ENCODE measurements at regions not wholly inside any gene's neighbourhood (a gene's known extent, or its start where the extent isn't known, plus 50 kb on each side); places are given as distances from the start of the nearest gene placed in this dataset.

- no peaks in the 10 kb centered on the region for H4K20me1 ChIP-seq (ENCODE audit: insufficient read depth, low read length, poor library complexity, severe bottlenecking)
- H3K4me2 ChIP-seq (ENCODE audit: low read depth, low read length, poor library complexity, severe bottlenecking), result no peak overlapping the region
- no peaks in the 10 kb centered on the region for H3K9me2 ChIP-seq (replicated peaks; ENCODE audit: low read depth, low read length)
- peaks cover 27% of the 10 kb centered on the region for H3K4me1 ChIP-seq (ENCODE audit: insufficient read depth, low read length, poor library complexity, severe bottlenecking)
- H3K79me2 ChIP-seq (ENCODE audit: insufficient read depth, low read length), result no peaks in the 10 kb centered on the region
- H3F3A ChIP-seq (ENCODE audit: low read depth), result no peaks in the 10 kb centered on the region
- no peak overlapping the region for H3K4me3 ChIP-seq (ENCODE audit: low read length, poor library complexity, severe bottlenecking)
- TF ChIP-seq EZH2phosphoT487 (IDR thresholded peaks at IDR 0.05; ENCODE audit: borderline replicate concordance), result no peak
- TF ChIP-seq, protein P1, sequence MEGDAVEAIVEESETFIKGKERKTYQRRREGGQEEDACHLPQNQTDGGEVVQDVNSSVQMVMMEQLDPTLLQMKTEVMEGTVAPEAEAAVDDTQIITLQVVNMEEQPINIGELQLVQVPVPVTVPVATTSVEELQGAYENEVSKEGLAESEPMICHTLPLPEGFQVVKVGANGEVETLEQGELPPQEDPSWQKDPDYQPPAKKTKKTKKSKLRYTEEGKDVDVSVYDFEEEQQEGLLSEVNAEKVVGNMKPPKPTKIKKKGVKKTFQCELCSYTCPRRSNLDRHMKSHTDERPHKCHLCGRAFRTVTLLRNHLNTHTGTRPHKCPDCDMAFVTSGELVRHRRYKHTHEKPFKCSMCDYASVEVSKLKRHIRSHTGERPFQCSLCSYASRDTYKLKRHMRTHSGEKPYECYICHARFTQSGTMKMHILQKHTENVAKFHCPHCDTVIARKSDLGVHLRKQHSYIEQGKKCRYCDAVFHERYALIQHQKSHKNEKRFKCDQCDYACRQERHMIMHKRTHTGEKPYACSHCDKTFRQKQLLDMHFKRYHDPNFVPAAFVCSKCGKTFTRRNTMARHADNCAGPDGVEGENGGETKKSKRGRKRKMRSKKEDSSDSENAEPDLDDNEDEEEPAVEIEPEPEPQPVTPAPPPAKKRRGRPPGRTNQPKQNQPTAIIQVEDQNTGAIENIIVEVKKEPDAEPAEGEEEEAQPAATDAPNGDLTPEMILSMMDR (conservative IDR thresholded peaks at IDR 0.05; ENCODE audit: low read length), result no peak
- no peaks in the 10 kb centered on the region for H3K9me3 ChIP-seq (ENCODE audit: insufficient read depth, low read depth, low read length)
- no peak overlapping the region for H2AFZ ChIP-seq (ENCODE audit: low read length)
- no peaks in the 10 kb centered on the region for H3K36me3 ChIP-seq (ENCODE audit: insufficient read depth, low read length)
- H3K9ac ChIP-seq (ENCODE audit: low read depth, low read length, poor library complexity, severe bottlenecking), result no peak overlapping the region
- no peaks in the 10 kb centered on the region for H3K27me3 ChIP-seq (ENCODE audit: insufficient read depth, low read length, poor library complexity, severe bottlenecking)
Observed at GRCh38 chr12:28068467-28068866, 95.9 kb upstream of the PTHLH start.

- Histone ChIP-seq H3K9me3 (ENCODE audit: insufficient read depth, low read depth, low read length) (peaks cover 13% of the 10 kb centered on the region), H3K79me2 (ENCODE audit: insufficient read depth, low read length) (no peaks in the 10 kb centered on the region), H3K4me3 (ENCODE audit: low read length, poor library complexity, severe bottlenecking) (no peak overlapping the region), H3K27me3 (ENCODE audit: insufficient read depth, low read length, poor library complexity, severe bottlenecking) (peaks cover 39% of the 10 kb centered on the region), H2AFZ (ENCODE audit: low read length) (no peak overlapping the region), H3K4me1 (ENCODE audit: insufficient read depth, low read length, poor library complexity, severe bottlenecking) (no peaks in the 10 kb centered on the region), H3K9me2 (replicated peaks; ENCODE audit: low read depth, low read length) (no peaks in the 10 kb centered on the region), H3F3A (ENCODE audit: low read depth) (no peaks in the 10 kb centered on the region), H3K9ac (ENCODE audit: low read depth, low read length, poor library complexity, severe bottlenecking) (no peak overlapping the region), H4K20me1 (ENCODE audit: insufficient read depth, low read length, poor library complexity, severe bottlenecking) (no peaks in the 10 kb centered on the region), H3K36me3 (ENCODE audit: insufficient read depth, low read length) (no peaks in the 10 kb centered on the region), H3K4me2 (ENCODE audit: low read depth, low read length, poor library complexity, severe bottlenecking) (no peak overlapping the region)
- TF ChIP-seq, protein P1 (conservative IDR thresholded peaks at IDR 0.05; ENCODE audit: low read length), result no peak
- TF ChIP-seq EZH2phosphoT487 (IDR thresholded peaks at IDR 0.05; ENCODE audit: borderline replicate concordance), result no peak; the same call in 1 of the 2 replicates
Observed at GRCh38 chr12:28079539-28079938, 107.0 kb upstream of the PTHLH start.

GRCh38 chr12:28082096-28082495 lies 108.2 kb upstream of the CCDC91 start:
- no peak overlapping the region for H2AFZ ChIP-seq (ENCODE audit: low read length)
- H3K4me1 ChIP-seq (ENCODE audit: insufficient read depth, low read length, poor library complexity, severe bottlenecking), result no peaks in the 10 kb centered on the region
- no peak overlapping the region for H3K4me3 ChIP-seq (ENCODE audit: low read length, poor library complexity, severe bottlenecking)
- H3K9me3 ChIP-seq (ENCODE audit: insufficient read depth, low read depth, low read length), result no peaks in the 10 kb centered on the region
- H3K27me3 ChIP-seq (ENCODE audit: insufficient read depth, low read length, poor library complexity, severe bottlenecking), result peaks cover 41% of the 10 kb centered on the region
- no peak overlapping the region for H3K4me2 ChIP-seq (ENCODE audit: low read depth, low read length, poor library complexity, severe bottlenecking)
- H3K9ac ChIP-seq (ENCODE audit: low read depth, low read length, poor library complexity, severe bottlenecking), result no peak overlapping the region
- H3K36me3 ChIP-seq (ENCODE audit: insufficient read depth, low read length), result no peaks in the 10 kb centered on the region
- no peak for TF ChIP-seq EZH2phosphoT487 (IDR thresholded peaks at IDR 0.05; ENCODE audit: borderline replicate concordance)
- TF ChIP-seq, protein P1 (conservative IDR thresholded peaks at IDR 0.05; ENCODE audit: low read length), result no peak
- H4K20me1 ChIP-seq (ENCODE audit: insufficient read depth, low read length, poor library complexity, severe bottlenecking), result no peaks in the 10 kb centered on the region
- H3K9me2 ChIP-seq (replicated peaks; ENCODE audit: low read depth, low read length), result no peaks in the 10 kb centered on the region
- H3K79me2 ChIP-seq (ENCODE audit: insufficient read depth, low read length), result no peaks in the 10 kb centered on the region
- H3F3A ChIP-seq (ENCODE audit: low read depth), result no peaks in the 10 kb centered on the region
